ENCODE measurements at regions not wholly inside any gene's neighbourhood (a gene's known extent, or its start where the extent isn't known, plus 50 kb on each side); places are given as distances from the start of the nearest gene placed in this dataset.

DNA sequence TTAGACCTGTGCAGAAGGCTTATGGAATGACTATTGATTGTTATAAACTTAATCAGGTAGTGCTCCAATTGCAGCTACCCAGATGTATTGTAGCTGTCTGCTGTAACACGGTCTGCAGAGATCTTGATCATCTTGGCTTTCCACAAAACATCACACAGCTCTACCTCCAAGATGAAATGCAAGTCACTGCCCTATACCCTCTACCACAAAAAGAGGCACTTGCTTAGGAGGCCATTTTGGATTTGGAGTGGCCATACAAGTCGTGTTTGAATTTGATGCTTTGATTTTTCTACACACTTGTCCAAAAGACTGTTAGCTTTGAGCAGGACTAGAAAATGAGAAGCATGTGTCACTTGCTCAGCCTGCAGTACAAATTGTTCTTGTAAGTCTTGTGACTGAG lies 377.2 kb downstream of the TNS3 start:
- Histone ChIP-seq H3K9me3 (ENCODE audit: control insufficient read depth, insufficient read depth, low read length) (no peaks in the 10 kb centered on the region), H3K4me1 (ENCODE audit: control insufficient read depth, insufficient read depth, low read length) (no peaks in the 10 kb centered on the region), H3K4me3 (ENCODE audit: low read depth, low read length) (no peak overlapping the region), H3K36me3 (ENCODE audit: control insufficient read depth, insufficient read depth, low read length) (no peaks in the 10 kb centered on the region), H3K27me3 (ENCODE audit: control insufficient read depth, insufficient read depth, low read length) (no peaks in the 10 kb centered on the region), H3K9ac (ENCODE audit: low read depth, low read length) (no peak overlapping the region)

- Histone ChIP-seq H3K4me1 (ENCODE audit: control insufficient read depth, insufficient read depth, low read length) (no peaks in the 10 kb centered on the region), H3K9me3 (ENCODE audit: control insufficient read depth, insufficient read depth, low read length) (no peaks in the 10 kb centered on the region), H3K9ac (ENCODE audit: low read depth, low read length) (no peak overlapping the region), H3K27me3 (ENCODE audit: control insufficient read depth, insufficient read depth, low read length) (no peaks in the 10 kb centered on the region), H3K4me3 (ENCODE audit: low read depth, low read length) (no peak overlapping the region), H3K36me3 (ENCODE audit: control insufficient read depth, insufficient read depth, low read length) (no peaks in the 10 kb centered on the region)
Observed at GRCh38 chr7:47202146-47202783, 379.6 kb downstream of the TNS3 start.

DNA sequence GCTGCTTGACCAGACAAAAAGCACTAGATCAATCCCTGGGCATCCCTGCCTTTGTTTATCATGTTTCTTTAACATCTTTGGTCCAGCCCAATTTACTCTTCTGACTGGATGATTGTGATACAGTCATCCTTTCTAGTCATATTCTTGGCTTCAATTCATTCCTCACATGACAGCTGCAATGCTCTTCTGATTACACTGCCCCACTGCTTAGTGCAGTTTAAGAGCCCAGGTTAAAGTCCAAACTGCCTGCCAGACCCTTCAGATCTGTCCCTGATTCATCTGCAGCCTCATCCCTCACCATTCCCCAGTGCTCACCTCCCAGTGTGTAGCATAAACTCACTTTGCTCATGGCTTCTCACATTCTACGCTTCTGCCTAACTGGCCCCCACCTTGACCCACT lies 383.8 kb downstream of the TNS3 start:
- no peaks in the 10 kb centered on the region for H3K4me1 ChIP-seq (ENCODE audit: control insufficient read depth, insufficient read depth, low read length)

GRCh38 chr7:47197486-47197885 lies 384.4 kb downstream of the TNS3 start:
- Histone ChIP-seq H3K9me3 (ENCODE audit: control insufficient read depth, insufficient read depth, low read length) (no peaks in the 10 kb centered on the region), H3K4me1 (ENCODE audit: control insufficient read depth, insufficient read depth, low read length) (no peaks in the 10 kb centered on the region), H3K9ac (ENCODE audit: low read depth, low read length) (no peak overlapping the region), H3K4me3 (ENCODE audit: low read depth, low read length) (no peak overlapping the region), H3K36me3 (ENCODE audit: control insufficient read depth, insufficient read depth, low read length) (no peaks in the 10 kb centered on the region), H3K27me3 (ENCODE audit: control insufficient read depth, insufficient read depth, low read length) (no peaks in the 10 kb centered on the region)

More for the DNA sequence above, 383.8 kb downstream of the TNS3 start:
- no peaks in the 10 kb centered on the region for H3K27me3 ChIP-seq (ENCODE audit: control insufficient read depth, insufficient read depth, low read length)
- H3K36me3 ChIP-seq (ENCODE audit: control insufficient read depth, insufficient read depth, low read length): no peaks in the 10 kb centered on the region
- H3K9me3 ChIP-seq (ENCODE audit: control insufficient read depth, insufficient read depth, low read length): no peaks in the 10 kb centered on the region
- H3K4me3 ChIP-seq (ENCODE audit: low read depth, low read length): no peak overlapping the region
- H3K9ac ChIP-seq (ENCODE audit: low read depth, low read length): no peak overlapping the region

DNA sequence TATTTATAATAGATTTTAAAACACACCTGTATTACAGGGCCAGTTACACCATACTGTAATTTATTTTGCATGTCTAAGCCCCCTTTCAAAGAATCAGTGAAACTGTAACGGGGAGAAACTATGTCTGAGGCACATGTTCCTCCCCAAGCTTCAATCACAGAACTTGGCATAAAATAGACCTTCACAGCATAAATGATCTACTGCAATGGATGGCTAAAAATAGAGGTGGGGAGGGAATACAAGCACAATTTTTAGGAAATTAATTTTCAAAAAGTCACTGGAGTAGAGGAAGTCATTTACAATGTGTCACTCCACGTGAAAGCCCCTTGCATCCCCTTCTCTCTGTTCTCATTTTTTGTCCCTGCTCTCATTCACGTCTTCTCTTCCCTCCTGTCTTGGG lies 385.2 kb downstream of the TNS3 start:
- Histone ChIP-seq H3K36me3 (ENCODE audit: control insufficient read depth, insufficient read depth, low read length) (no peaks in the 10 kb centered on the region), H3K27me3 (ENCODE audit: control insufficient read depth, insufficient read depth, low read length) (no peaks in the 10 kb centered on the region), H3K9me3 (ENCODE audit: control insufficient read depth, insufficient read depth, low read length) (no peaks in the 10 kb centered on the region), H3K4me3 (ENCODE audit: low read depth, low read length) (no peak overlapping the region), H3K4me1 (ENCODE audit: control insufficient read depth, insufficient read depth, low read length) (no peaks in the 10 kb centered on the region), H3K9ac (ENCODE audit: low read depth, low read length) (no peak overlapping the region)

GRCh38 chr7:47196106-47196645 lies 385.7 kb downstream of the TNS3 start:
- no peaks in the 10 kb centered on the region for H3K36me3 ChIP-seq (ENCODE audit: control insufficient read depth, insufficient read depth, low read length)
- H3K4me1 ChIP-seq (ENCODE audit: control insufficient read depth, insufficient read depth, low read length): no peaks in the 10 kb centered on the region
- H3K27me3 ChIP-seq (ENCODE audit: control insufficient read depth, insufficient read depth, low read length): no peaks in the 10 kb centered on the region
- no peak overlapping the region for H3K9ac ChIP-seq (ENCODE audit: low read depth, low read length)
- H3K9me3 ChIP-seq (ENCODE audit: control insufficient read depth, insufficient read depth, low read length): no peaks in the 10 kb centered on the region
- H3K4me3 ChIP-seq (ENCODE audit: low read depth, low read length): no peak overlapping the region

DNA sequence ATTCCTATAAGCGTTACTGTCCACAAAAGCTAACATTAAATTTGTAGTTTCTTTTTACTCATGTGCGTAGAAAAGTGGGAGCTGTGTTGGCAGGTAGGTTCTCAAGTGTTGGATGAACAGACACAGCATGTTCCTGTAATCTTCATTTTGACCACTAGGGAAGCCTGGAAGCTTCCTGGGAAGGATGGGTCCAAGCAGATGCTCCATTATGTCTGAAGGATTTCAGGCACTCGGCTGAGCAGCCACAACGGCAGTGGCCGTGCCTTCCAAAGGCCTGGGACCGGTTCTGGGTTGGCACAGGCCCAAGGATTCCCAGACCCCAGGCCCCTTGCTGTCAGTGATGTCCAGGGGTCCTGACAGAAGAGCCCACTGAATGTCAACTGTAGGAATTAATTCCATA lies 386.3 kb downstream of the TNS3 start:
- H3K4me1 ChIP-seq (ENCODE audit: control insufficient read depth, insufficient read depth, low read length): no peaks in the 10 kb centered on the region
- no peak overlapping the region for H3K4me3 ChIP-seq (ENCODE audit: low read depth, low read length)
- H3K9ac ChIP-seq (ENCODE audit: low read depth, low read length): no peak overlapping the region

GRCh38 chr7:47194516-47195057 lies 387.3 kb downstream of the TNS3 start:
- Histone ChIP-seq H3K4me1 (ENCODE audit: control insufficient read depth, insufficient read depth, low read length) (no peaks in the 10 kb centered on the region), H3K9me3 (ENCODE audit: control insufficient read depth, insufficient read depth, low read length) (no peaks in the 10 kb centered on the region), H3K27me3 (ENCODE audit: control insufficient read depth, insufficient read depth, low read length) (no peaks in the 10 kb centered on the region), H3K9ac (ENCODE audit: low read depth, low read length) (no peak overlapping the region), H3K36me3 (ENCODE audit: control insufficient read depth, insufficient read depth, low read length) (no peaks in the 10 kb centered on the region), H3K4me3 (ENCODE audit: low read depth, low read length) (no peak overlapping the region)

More for the DNA sequence above, 386.3 kb downstream of the TNS3 start:
- Histone ChIP-seq H3K36me3 (ENCODE audit: control insufficient read depth, insufficient read depth, low read length) (no peaks in the 10 kb centered on the region), H3K27me3 (ENCODE audit: control insufficient read depth, insufficient read depth, low read length) (no peaks in the 10 kb centered on the region), H3K9me3 (ENCODE audit: control insufficient read depth, insufficient read depth, low read length) (no peaks in the 10 kb centered on the region)

GRCh38 chr7:47192978-47193377 lies 388.9 kb downstream of the TNS3 start:
- Histone ChIP-seq H3K9ac (ENCODE audit: low read depth, low read length) (no peak overlapping the region), H3K36me3 (ENCODE audit: control insufficient read depth, insufficient read depth, low read length) (no peaks in the 10 kb centered on the region), H3K27me3 (ENCODE audit: control insufficient read depth, insufficient read depth, low read length) (no peaks in the 10 kb centered on the region), H3K9me3 (ENCODE audit: control insufficient read depth, insufficient read depth, low read length) (no peaks in the 10 kb centered on the region), H3K4me3 (ENCODE audit: low read depth, low read length) (no peak overlapping the region), H3K4me1 (ENCODE audit: control insufficient read depth, insufficient read depth, low read length) (no peaks in the 10 kb centered on the region)

GRCh38 chr7:47191876-47192291 lies 390.0 kb downstream of the TNS3 start:
- Histone ChIP-seq H3K4me3 (ENCODE audit: low read depth, low read length) (no peak overlapping the region), H3K9ac (ENCODE audit: low read depth, low read length) (no peak overlapping the region), H3K4me1 (ENCODE audit: control insufficient read depth, insufficient read depth, low read length) (no peaks in the 10 kb centered on the region), H3K9me3 (ENCODE audit: control insufficient read depth, insufficient read depth, low read length) (no peaks in the 10 kb centered on the region), H3K27me3 (ENCODE audit: control insufficient read depth, insufficient read depth, low read length) (no peaks in the 10 kb centered on the region), H3K36me3 (ENCODE audit: control insufficient read depth, insufficient read depth, low read length) (no peaks in the 10 kb centered on the region)

DNA sequence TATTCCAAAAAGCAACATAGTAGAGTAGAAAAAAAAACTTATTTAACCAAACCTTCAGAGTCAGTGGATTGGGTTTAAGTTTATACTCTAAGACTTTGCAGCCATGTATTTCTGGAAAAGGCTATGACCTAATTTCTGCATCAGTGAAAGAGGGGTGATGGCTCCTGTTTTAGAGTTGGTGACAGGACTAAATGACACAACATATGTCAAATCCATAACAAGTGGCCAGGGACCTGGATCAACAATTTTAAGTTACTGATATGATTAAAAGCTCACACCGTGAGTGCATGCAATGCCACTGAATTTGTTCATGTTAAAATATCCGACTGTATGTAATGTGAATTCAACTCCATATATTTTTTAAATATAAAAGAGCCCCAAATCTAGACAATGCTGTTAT lies 390.6 kb downstream of the TNS3 start:
- Histone ChIP-seq H3K4me3 (ENCODE audit: low read depth, low read length) (no peak overlapping the region), H3K27me3 (ENCODE audit: control insufficient read depth, insufficient read depth, low read length) (no peaks in the 10 kb centered on the region), H3K4me1 (ENCODE audit: control insufficient read depth, insufficient read depth, low read length) (no peaks in the 10 kb centered on the region), H3K36me3 (ENCODE audit: control insufficient read depth, insufficient read depth, low read length) (no peaks in the 10 kb centered on the region), H3K9me3 (ENCODE audit: control insufficient read depth, insufficient read depth, low read length) (no peaks in the 10 kb centered on the region), H3K9ac (ENCODE audit: low read depth, low read length) (no peak overlapping the region)

- no peaks in the 10 kb centered on the region for H3K9me3 ChIP-seq (ENCODE audit: control insufficient read depth, insufficient read depth, low read length)
- H3K36me3 ChIP-seq (ENCODE audit: control insufficient read depth, insufficient read depth, low read length): no peaks in the 10 kb centered on the region
- H3K9ac ChIP-seq (ENCODE audit: low read depth, low read length): no peak overlapping the region
- no peak overlapping the region for H3K4me3 ChIP-seq (ENCODE audit: low read depth, low read length)
- H3K4me1 ChIP-seq (ENCODE audit: control insufficient read depth, insufficient read depth, low read length): no peaks in the 10 kb centered on the region
- no peaks in the 10 kb centered on the region for H3K27me3 ChIP-seq (ENCODE audit: control insufficient read depth, insufficient read depth, low read length)
Observed at GRCh38 chr7:47190462-47190861, 391.4 kb downstream of the TNS3 start.
